GM18507 (cell line): ENCODE measurements at regions not wholly inside any gene's neighbourhood (a gene's known extent, or its start where the extent isn't known, plus 50 kb on each side); places are given as distances from the start of the nearest gene placed in this dataset.
"Not testable (repeated sequence)": the region's sequence is repeated elsewhere in the genome, so short reads cannot be mapped to it uniquely, and the experiment has no call there.

Experiments used
- DNase-seq: peaks from one replicate; pipeline ENCODE4 v3.0.0; 2011; ENCODE audit warnings: low read depth; ENCODE audit not compliant: insufficient read length; ENCODE audit errors: extremely low spot score
- FAIRE-seq: peaks from 2 replicates; lab custom pipeline; 2011; peaks lifted over from hg19 to GRCh38; lab: Jason Lieb, UNC

GRCh38 chr10:109587366-109587765 is 335.9 kb downstream of the XPNPEP1 start:
- DNase-seq (no peak), FAIRE-seq (no peak)

GRCh38 chr10:109556399-109556798 is 366.9 kb downstream of the XPNPEP1 start:
- DNase-seq (no peak), FAIRE-seq (no peak)

- DNase-seq, FAIRE-seq: not testable (repeated sequence)
Observed at GRCh38 chr10:109542050-109542603, 381.2 kb downstream of the XPNPEP1 start.

- FAIRE-seq (no peak), DNase-seq (no peak)
Observed at GRCh38 chr10:109534193-109534592, 389.1 kb downstream of the XPNPEP1 start.

GRCh38 chr10:109529258-109529657 is 394.1 kb downstream of the XPNPEP1 start:
- FAIRE-seq: no peak
- DNase-seq: no peak

GRCh38 chr10:109517748-109518147 is 405.6 kb downstream of the XPNPEP1 start:
- no peak for FAIRE-seq
- no peak for DNase-seq

GRCh38 chr10:109504401-109504800 is 418.9 kb downstream of the XPNPEP1 start:
- DNase-seq (no peak), FAIRE-seq (no peak)

GRCh38 chr10:109487691-109488090 is 435.6 kb downstream of the XPNPEP1 start:
- DNase-seq (no peak), FAIRE-seq (no peak)

- no peak for FAIRE-seq
- no peak for DNase-seq
Observed at GRCh38 chr10:109480836-109481235, 442.5 kb downstream of the XPNPEP1 start.

- FAIRE-seq: no peak
- no peak for DNase-seq
Observed at GRCh38 chr10:109475711-109476421, 447.4 kb downstream of the XPNPEP1 start.

- FAIRE-seq (no peak), DNase-seq (no peak)
Observed at GRCh38 chr10:109474812-109475211, 448.5 kb downstream of the XPNPEP1 start.

GRCh38 chr10:109474261-109474660 is 449.1 kb downstream of the XPNPEP1 start:
- DNase-seq (no peak), FAIRE-seq (no peak)

GRCh38 chr10:109467551-109467950 is 455.8 kb downstream of the XPNPEP1 start:
- DNase-seq (no peak), FAIRE-seq (no peak)

- DNase-seq (no peak), FAIRE-seq (no peak)
Observed at GRCh38 chr10:109464949-109465348, 458.4 kb downstream of the XPNPEP1 start.

- no peak for FAIRE-seq
- DNase-seq: no peak
Observed at GRCh38 chr10:109457302-109457638, 466.0 kb downstream of the XPNPEP1 start.

GRCh38 chr10:109456566-109457301 is 466.6 kb downstream of the XPNPEP1 start:
- FAIRE-seq: no peak
- no peak for DNase-seq

- no peak for DNase-seq
- FAIRE-seq: no peak
Observed at GRCh38 chr10:109454691-109455090, 468.6 kb downstream of the XPNPEP1 start.

GRCh38 chr10:109451879-109452278 is 471.4 kb downstream of the XPNPEP1 start:
- DNase-seq (no peak), FAIRE-seq (no peak)

- FAIRE-seq: no peak
- no peak for DNase-seq
Observed at GRCh38 chr10:109450702-109451101, 472.6 kb downstream of the XPNPEP1 start.

- no peak for DNase-seq
Observed at GRCh38 chr10:109433434-109433833, 489.9 kb downstream of the XPNPEP1 start.

GRCh38 chr10:109432281-109432680 is 491.0 kb downstream of the XPNPEP1 start:
- FAIRE-seq (no peak), DNase-seq (no peak)

More at GRCh38 chr10:109433434-109433833, 489.9 kb downstream of the XPNPEP1 start:
- no peak for FAIRE-seq
